GM19395 (cell line): ENCODE measurements at regions not wholly inside any gene's neighbourhood (a gene's known extent, or its start where the extent isn't known, plus 50 kb on each side); places are given as distances from the start of the nearest gene placed in this dataset.
"Not testable (repeated sequence)": the region's sequence is repeated elsewhere in the genome, so short reads cannot be mapped to it uniquely, and the experiment has no call there.

Experiments
- ATAC-seq: cut with Tn5 transposase; IDR thresholded peaks from one replicate; pipeline ENCODE4 v1.9.1; 2021; ENCODE audit warnings: mild to moderate bottlenecking, moderate library complexity; ENCODE audit not compliant: unreplicated experiment

GRCh38 chr5:109580225-109580624 lies 109.5 kb upstream of the MAN2A1 start:
- ATAC-seq = no peak

DNA sequence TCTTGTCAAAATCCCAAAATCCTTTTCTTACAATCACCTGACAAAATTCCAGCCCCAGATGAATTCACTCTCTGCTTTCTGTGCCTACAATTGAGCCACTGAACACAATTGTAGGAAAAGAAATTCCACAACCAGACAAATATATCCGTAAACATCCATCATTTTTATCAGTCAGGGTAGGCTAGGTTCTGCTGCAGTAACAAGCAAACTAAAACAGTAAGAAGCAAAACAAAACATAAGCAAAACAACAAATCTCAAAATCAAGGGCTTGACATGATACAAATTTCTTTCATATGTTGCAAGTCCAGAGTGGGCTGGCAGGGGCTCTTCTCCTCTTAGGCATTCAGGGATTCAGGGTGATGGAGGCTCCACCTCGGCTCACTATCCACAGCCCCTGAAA lies 114.2 kb upstream of the MAN2A1 start:
- no peak for ATAC-seq

- ATAC-seq = no peak
Observed at GRCh38 chr5:109574985-109575384, 114.7 kb upstream of the MAN2A1 start.

- ATAC-seq = no peak
Observed at GRCh38 chr5:109573766-109574165, 116.0 kb upstream of the MAN2A1 start.

DNA sequence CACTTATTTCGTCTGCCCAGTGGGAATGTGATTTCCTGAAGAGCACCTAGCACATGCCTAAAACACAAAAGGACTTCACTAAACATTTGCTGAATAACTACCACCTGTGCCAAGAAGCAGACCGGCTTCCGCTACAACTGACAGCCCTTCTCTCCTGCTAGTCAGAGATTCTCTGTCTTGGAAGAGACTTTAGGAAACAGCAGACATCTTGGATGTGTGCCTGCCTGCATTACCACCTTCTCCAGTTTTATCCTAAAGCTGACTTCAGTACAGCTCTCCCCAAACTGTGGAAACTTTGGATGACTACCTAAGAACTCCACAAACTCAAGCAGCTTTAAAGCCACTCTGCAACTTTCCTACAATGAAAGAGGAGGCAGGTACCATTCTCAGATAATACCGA lies 116.5 kb upstream of the MAN2A1 start:
- no peak for ATAC-seq

GRCh38 chr5:109571785-109572184 lies 117.9 kb upstream of the MAN2A1 start:
- ATAC-seq = no peak

GRCh38 chr5:109570362-109570874 lies 119.3 kb upstream of the MAN2A1 start:
- ATAC-seq = no peak

- no peak for ATAC-seq
Observed at GRCh38 chr5:109567374-109568044, 122.2 kb upstream of the MAN2A1 start.

- no peak for ATAC-seq
Observed at GRCh38 chr5:109566361-109566760, 123.4 kb upstream of the MAN2A1 start.

GRCh38 chr5:109563739-109564138 lies 126.0 kb upstream of the MAN2A1 start:
- ATAC-seq = no peak

- ATAC-seq = no peak
Observed at GRCh38 chr5:109563189-109563588, 126.5 kb upstream of the MAN2A1 start.

DNA sequence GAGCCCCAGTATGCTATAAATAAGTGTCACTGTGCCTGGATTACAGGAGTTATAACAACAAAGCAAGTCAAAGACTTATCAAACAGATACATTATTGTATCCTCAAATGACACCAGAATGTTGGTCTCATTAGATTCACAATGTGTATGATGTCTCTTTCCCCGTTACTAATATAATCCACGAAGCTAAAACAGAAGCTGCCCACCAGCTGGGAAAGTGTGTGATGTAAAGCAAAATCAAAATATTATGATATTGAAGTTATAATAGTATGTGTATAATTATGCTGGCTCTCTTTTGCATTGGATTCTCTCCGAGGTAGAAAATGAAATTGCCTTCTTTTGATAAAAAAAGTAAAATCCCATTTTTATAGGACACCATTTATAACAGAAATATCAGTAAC lies 127.3 kb upstream of the MAN2A1 start:
- ATAC-seq = no peak

GRCh38 chr5:109561447-109561846 lies 128.3 kb upstream of the MAN2A1 start:
- ATAC-seq = no peak

GRCh38 chr5:109560554-109560953 lies 129.2 kb upstream of the MAN2A1 start:
- no peak for ATAC-seq

DNA sequence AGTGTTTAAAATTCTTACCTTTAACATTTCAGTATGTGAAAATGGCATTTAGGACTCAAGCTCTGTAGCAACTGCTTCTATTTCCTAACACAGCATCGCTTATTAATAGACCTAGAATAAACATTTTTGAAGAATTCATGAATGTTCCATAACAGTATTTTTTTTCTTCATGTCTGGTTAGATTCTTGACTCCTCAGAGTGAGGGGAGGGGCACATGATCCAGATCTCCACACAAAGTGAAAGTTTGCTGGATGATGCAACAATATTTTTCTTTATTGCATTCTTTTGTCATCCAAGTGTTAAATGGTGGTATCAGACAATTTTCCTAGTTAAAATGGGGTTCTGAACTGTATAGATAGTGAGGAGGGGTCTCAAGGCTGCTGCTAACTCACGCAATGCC lies 130.8 kb upstream of the MAN2A1 start:
- no peak for ATAC-seq

DNA sequence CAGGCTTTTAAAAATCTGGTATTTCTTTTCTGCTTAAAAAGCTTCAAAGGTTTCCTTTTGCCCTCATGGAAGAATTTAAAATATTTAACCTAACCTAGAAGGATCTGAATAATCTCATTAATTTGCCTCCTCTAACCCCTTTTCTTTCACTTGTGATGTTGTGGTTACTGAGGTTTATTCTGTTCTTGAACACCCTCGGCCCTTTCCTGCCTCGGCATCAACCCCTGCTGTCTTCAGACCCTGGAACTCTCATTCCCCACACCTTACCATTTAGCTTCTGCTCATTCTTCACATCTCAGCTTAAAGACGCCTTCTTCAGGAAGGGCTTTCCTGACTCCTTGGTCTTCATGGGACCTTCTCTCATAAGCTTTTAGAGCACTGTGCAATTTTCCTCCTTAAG lies 131.4 kb upstream of the MAN2A1 start:
- no peak for ATAC-seq

GRCh38 chr5:109553846-109554245 lies 135.9 kb upstream of the MAN2A1 start:
- no peak for ATAC-seq

GRCh38 chr5:109551234-109551633 lies 138.5 kb upstream of the MAN2A1 start:
- ATAC-seq = not testable (repeated sequence)

GRCh38 chr5:109550077-109550476 lies 139.7 kb upstream of the MAN2A1 start:
- no peak for ATAC-seq

GRCh38 chr5:109546461-109546860 lies 136.7 kb upstream of the PJA2 start:
- ATAC-seq = no peak

GRCh38 chr5:109544873-109545272 lies 135.1 kb upstream of the PJA2 start:
- ATAC-seq = not testable (repeated sequence)

DNA sequence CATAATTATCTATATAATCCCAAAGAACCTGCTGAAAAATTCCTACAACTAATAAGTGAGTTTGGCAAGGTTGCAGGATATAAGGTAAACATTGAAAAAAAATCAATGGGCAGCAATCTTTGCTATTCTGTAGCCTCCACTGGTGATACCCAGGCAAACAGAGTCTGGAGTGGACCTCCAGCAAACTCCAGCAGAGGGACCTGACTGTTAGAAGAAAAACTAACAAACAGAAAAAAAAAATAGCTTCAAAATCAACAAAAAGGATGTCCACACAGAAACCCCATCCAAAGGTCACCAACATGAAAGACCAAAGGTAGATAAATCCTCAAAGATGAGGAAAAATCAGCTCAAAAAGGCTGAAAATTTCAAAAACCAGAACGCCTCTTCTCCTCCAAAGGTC lies 128.9 kb upstream of the PJA2 start:
- ATAC-seq = not testable (repeated sequence)

- ATAC-seq = not testable (repeated sequence)
Observed at GRCh38 chr5:109535090-109535489, 125.3 kb upstream of the PJA2 start.
